ENCODE measurements at regions not wholly inside any gene's neighbourhood (a gene's known extent, or its start where the extent isn't known, plus 50 kb on each side); places are given as distances from the start of the nearest gene placed in this dataset.

- Histone ChIP-seq H2AK5ac (ENCODE audit: insufficient read length, low read length) (no peak overlapping the region), H4K91ac (ENCODE audit: insufficient read length, low read depth, low read length) (no peak overlapping the region), H3K27me3 (ENCODE audit: insufficient read depth, low read length) (no peaks in the 10 kb centered on the region), H3K4me1 (ENCODE audit: insufficient read depth, low read length) (no peaks in the 10 kb centered on the region), H2BK12ac (ENCODE audit: insufficient read length, low read depth, low read length) (no peak overlapping the region), H3K23me2 (ENCODE audit: insufficient read length, low read depth, low read length, poor library complexity, severe bottlenecking) (no peaks in the 10 kb centered on the region), H3K4ac (ENCODE audit: low read depth, low read length) (no peak overlapping the region), H3K14ac (ENCODE audit: insufficient read depth, low read length) (no peak overlapping the region), H3K9ac (ENCODE audit: extremely low read depth, insufficient read length, low read length) (no peak overlapping the region), H3K27ac (ENCODE audit: insufficient read length, low read depth, low read length) (no peak overlapping the region), H2BK5ac (ENCODE audit: insufficient read length, low read length) (no peak overlapping the region), H2AFZ (ENCODE audit: low read length) (no peak overlapping the region), H3K18ac (ENCODE audit: insufficient read length, low read depth, low read length) (no peak overlapping the region), H4K20me1 (ENCODE audit: control insufficient read depth, insufficient read depth, insufficient read length) (no peaks in the 10 kb centered on the region), H3K79me2 (ENCODE audit: insufficient read depth, low read length) (no peaks in the 10 kb centered on the region), H3T11ph (ENCODE audit: low read length) (no peak overlapping the region), H4K5ac (ENCODE audit: insufficient read length, low read depth, low read length) (no peak overlapping the region), H2BK120ac (ENCODE audit: low read depth, low read length, poor library complexity, severe bottlenecking) (no peak overlapping the region), H2BK15ac (ENCODE audit: low read depth, low read length) (no peak overlapping the region), H3K56ac (ENCODE audit: insufficient read length, low read depth, low read length) (no peak overlapping the region), H4K8ac (replicated peaks; ENCODE audit: insufficient read length, low read depth, low read length) (no peak overlapping the region), H3K79me1 (ENCODE audit: insufficient read depth, low read depth, low read length, poor library complexity, severe bottlenecking) (no peaks in the 10 kb centered on the region), H3K4me2 (ENCODE audit: insufficient read depth, insufficient read length, low read length) (no peak overlapping the region), H3K9me3 (ENCODE audit: control insufficient read depth, low read depth, low read length) (no peaks in the 10 kb centered on the region), H3K23ac (ENCODE audit: insufficient read length, low read depth, low read length) (no peak overlapping the region), H2BK20ac (ENCODE audit: low read depth, low read length, poor library complexity, severe bottlenecking) (no peak overlapping the region)
- Mint-ChIP-seq H3K4me1 (peaks cover 5 to 8% of the 10 kb centered on the region in 2 experiments), H3K9me3 (peaks cover 0 to 2% of the 10 kb centered on the region in 2 experiments; a peak in 1 of 5 replicates), H3K4me3 (no peak overlapping the region), H3K27ac (no peak overlapping the region), H3K36me3 (ENCODE audit: insufficient read depth in 1 of 3, low read depth in 3 of 3) (no peaks in the 10 kb centered on the region), H3K27me3 (ENCODE audit: low read depth) (peaks cover 28% of the 10 kb centered on the region)
- DNase-seq, result no peak
- WGBS (ENCODE audit: extremely low coverage, insufficient read length, low lambda C conversion rate), result no CpG with 5 or more reads among the region's 1 CpG
- no peak for TF ChIP-seq CTCF (conservative IDR thresholded peaks at IDR 0.05)
Observed at GRCh38 chr5:73256862-73257261, 83.9 kb downstream of the TMEM174 start.

All from H9 (cell line).